HG02840 (cell line): ENCODE measurements at regions not wholly inside any gene's neighbourhood (a gene's known extent, or its start where the extent isn't known, plus 50 kb on each side); places are given as distances from the start of the nearest gene placed in this dataset.

Experiments
- ATAC-seq: cut with Tn5 transposase; IDR thresholded peaks from one replicate; pipeline ENCODE4 v1.9.1; 2021; ENCODE audit warnings: mild to moderate bottlenecking, moderate library complexity, moderate number of reproducible peaks; ENCODE audit not compliant: unreplicated experiment, low FRiP score

- ATAC-seq = no peak
Observed at GRCh38 chr12:67562513-67563287, 85.8 kb upstream of the DYRK2 start.

- no peak for ATAC-seq
Observed at GRCh38 chr12:67568055-67568454, 80.5 kb upstream of the DYRK2 start.

- no peak for ATAC-seq
Observed at GRCh38 chr12:67572492-67572891, 76.1 kb upstream of the DYRK2 start.

- no peak for ATAC-seq
Observed at GRCh38 chr12:67573566-67573965, 75.0 kb upstream of the DYRK2 start.

GRCh38 chr12:67578976-67579661 lies 69.4 kb upstream of the DYRK2 start:
- no peak for ATAC-seq

- ATAC-seq = no peak
Observed at GRCh38 chr12:67579662-67580003, 68.9 kb upstream of the DYRK2 start.

- no peak for ATAC-seq
Observed at GRCh38 chr12:67582238-67582834, 66.2 kb upstream of the DYRK2 start.

- no peak for ATAC-seq
Observed at GRCh38 chr12:67582844-67583243, 65.7 kb upstream of the DYRK2 start.

- ATAC-seq = no peak
Observed at GRCh38 chr12:67586951-67587350, 61.6 kb upstream of the DYRK2 start.

- ATAC-seq = no peak
Observed at GRCh38 chr12:67589078-67589477, 59.5 kb upstream of the DYRK2 start.

GRCh38 chr12:67590149-67590790 lies 58.3 kb upstream of the DYRK2 start:
- ATAC-seq = no peak

- ATAC-seq = no peak
Observed at GRCh38 chr12:67592228-67593011, 56.1 kb upstream of the DYRK2 start.

- ATAC-seq = no peak
Observed at GRCh38 chr12:67593041-67593440, 55.5 kb upstream of the DYRK2 start.

- no peak for ATAC-seq
Observed at GRCh38 chr12:67593461-67594330, 54.8 kb upstream of the DYRK2 start.

- no peak for ATAC-seq
Observed at GRCh38 chr12:67594888-67595287, 53.7 kb upstream of the DYRK2 start.

GRCh38 chr12:67595365-67595764 lies 53.2 kb upstream of the DYRK2 start:
- ATAC-seq = no peak

- ATAC-seq = no peak
Observed at GRCh38 chr12:67598598-67598997, 49.9 kb upstream of the DYRK2 start.
